ENCODE measurements at regions not wholly inside any gene's neighbourhood (a gene's known extent, or its start where the extent isn't known, plus 50 kb on each side); places are given as distances from the start of the nearest gene placed in this dataset.

DNA sequence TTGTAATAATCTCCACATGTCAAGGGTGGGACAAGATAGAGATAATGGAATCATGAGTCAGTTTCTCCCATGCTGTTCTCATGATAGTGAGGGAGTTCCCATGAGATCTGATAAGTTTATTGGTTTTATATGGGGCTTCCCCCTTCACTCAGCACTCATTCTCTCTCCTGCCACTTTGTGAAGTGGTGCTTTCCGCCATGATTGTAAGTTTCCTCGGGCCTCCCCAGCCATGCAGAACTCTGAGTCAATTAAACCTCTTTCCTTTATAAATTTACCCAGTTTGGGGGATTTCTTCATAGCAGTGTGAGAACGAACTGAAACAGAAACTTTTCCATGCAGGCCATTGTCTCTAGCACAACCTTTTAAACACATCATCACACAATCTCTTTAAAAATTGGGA, 221.5 kb upstream of the BRINP3 start:
- TF ChIP-seq POLR2A (IDR thresholded peaks at IDR 0.05; ENCODE audit: extremely low read depth, insufficient read length) = no peak
- TF ChIP-seq, protein P1, sequence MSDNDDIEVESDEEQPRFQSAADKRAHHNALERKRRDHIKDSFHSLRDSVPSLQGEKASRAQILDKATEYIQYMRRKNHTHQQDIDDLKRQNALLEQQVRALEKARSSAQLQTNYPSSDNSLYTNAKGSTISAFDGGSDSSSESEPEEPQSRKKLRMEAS (IDR thresholded peaks at IDR 0.05; ENCODE audit: low read depth, low read length) = no peak
- TF ChIP-seq, protein P2, sequence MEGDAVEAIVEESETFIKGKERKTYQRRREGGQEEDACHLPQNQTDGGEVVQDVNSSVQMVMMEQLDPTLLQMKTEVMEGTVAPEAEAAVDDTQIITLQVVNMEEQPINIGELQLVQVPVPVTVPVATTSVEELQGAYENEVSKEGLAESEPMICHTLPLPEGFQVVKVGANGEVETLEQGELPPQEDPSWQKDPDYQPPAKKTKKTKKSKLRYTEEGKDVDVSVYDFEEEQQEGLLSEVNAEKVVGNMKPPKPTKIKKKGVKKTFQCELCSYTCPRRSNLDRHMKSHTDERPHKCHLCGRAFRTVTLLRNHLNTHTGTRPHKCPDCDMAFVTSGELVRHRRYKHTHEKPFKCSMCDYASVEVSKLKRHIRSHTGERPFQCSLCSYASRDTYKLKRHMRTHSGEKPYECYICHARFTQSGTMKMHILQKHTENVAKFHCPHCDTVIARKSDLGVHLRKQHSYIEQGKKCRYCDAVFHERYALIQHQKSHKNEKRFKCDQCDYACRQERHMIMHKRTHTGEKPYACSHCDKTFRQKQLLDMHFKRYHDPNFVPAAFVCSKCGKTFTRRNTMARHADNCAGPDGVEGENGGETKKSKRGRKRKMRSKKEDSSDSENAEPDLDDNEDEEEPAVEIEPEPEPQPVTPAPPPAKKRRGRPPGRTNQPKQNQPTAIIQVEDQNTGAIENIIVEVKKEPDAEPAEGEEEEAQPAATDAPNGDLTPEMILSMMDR (IDR thresholded peaks at IDR 0.05; ENCODE audit: low read depth, low read length) = no peak
- TF ChIP-seq MYC (IDR thresholded peaks at IDR 0.05; ENCODE audit: low read depth, low read length) = no peak
- no peak for DNase-seq (ENCODE audit: low read depth)
- H3K4me3 ChIP-seq (ENCODE audit: low read depth, low read length) = no peak overlapping the region

DNA sequence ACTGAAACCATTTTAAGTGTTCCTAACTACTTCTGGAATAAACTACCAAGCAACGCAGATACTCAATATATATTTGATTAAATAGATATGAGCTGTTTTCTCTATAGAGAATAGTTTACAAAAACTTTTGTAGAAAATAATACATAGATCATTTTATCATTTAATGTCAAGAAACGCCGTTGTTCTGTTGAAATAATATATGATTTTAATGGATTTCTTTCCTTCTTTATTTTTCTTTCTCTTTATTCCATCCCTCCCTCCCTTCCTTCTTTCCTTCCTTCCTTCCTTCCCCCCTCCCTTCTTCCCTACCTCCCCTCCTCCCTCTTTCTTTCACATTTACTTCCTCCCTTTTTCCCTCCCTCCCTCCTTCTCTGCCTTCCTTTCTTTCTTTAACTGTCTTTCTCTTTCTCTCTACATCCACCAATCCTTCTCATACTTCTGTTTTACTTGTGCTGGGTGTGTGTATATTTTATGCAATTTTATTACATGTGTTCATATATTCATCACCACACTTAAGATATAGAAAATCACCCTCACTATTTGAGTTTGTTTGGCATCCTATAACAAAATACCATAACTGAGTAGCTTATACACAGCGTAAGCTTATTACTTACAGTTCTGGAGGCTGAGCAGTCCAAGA, 230.9 kb upstream of the BRINP3 start:
- TF ChIP-seq POLR2A (IDR thresholded peaks at IDR 0.05; ENCODE audit: extremely low read depth, insufficient read length) (no peak), MYC (IDR thresholded peaks at IDR 0.05; ENCODE audit: low read depth, low read length) (no peak)
- TF ChIP-seq, protein P2 (IDR thresholded peaks at IDR 0.05; ENCODE audit: low read depth, low read length) = no peak
- TF ChIP-seq, protein P1 (IDR thresholded peaks at IDR 0.05; ENCODE audit: low read depth, low read length) = no peak
- H3K4me3 ChIP-seq (ENCODE audit: low read depth, low read length) = no peak overlapping the region
- DNase-seq (ENCODE audit: low read depth) = no peak

DNA sequence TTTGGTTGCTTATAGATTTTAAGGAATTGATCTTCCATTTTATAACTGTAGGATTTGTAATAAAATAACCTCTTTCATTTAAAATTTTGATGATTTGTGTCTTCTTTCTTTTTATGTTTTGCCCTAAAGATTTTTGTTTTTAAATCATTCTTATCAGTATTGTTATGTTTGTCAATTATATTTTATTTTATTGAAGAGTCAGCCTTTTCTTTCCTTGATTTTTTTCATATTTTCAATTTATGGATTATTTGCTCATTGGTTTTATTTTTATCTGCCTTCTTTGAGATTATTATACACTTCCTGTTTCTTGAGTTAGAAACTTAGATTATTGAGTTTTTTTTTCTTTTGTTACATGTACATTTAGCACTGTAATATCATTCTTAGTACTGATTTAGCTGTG, 233.4 kb upstream of the BRINP3 start:
- TF ChIP-seq, protein P1 (IDR thresholded peaks at IDR 0.05; ENCODE audit: low read depth, low read length) = no peak
- TF ChIP-seq, protein P2 (IDR thresholded peaks at IDR 0.05; ENCODE audit: low read depth, low read length) = no peak
- no peak for TF ChIP-seq MYC (IDR thresholded peaks at IDR 0.05; ENCODE audit: low read depth, low read length)
- TF ChIP-seq POLR2A (IDR thresholded peaks at IDR 0.05; ENCODE audit: extremely low read depth, insufficient read length) = no peak
- no peak for DNase-seq (ENCODE audit: low read depth)
- no peak overlapping the region for H3K4me3 ChIP-seq (ENCODE audit: low read depth, low read length)

DNA sequence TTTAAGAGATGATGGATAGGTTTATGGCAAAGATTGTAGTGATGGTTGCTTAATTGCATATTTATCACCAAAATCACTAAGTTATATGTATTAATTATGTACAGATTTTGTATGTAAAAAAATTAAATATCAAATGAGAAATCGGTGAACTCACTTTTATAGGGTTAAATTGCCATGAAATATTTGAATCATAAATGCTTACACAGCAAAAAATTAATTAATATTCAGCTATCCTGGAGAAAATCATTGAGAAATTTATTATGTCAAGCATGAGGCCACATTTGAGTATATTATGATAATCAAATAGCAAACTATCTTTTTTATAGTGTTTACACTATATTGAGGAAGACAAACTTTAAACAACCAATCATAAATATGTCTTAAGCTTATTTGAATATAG, 239.4 kb upstream of the BRINP3 start:
- DNase-seq (ENCODE audit: low read depth) = no peak
- TF ChIP-seq MYC (IDR thresholded peaks at IDR 0.05; ENCODE audit: low read depth, low read length) (no peak), POLR2A (IDR thresholded peaks at IDR 0.05; ENCODE audit: extremely low read depth, insufficient read length) (no peak)
- TF ChIP-seq, protein P1 (IDR thresholded peaks at IDR 0.05; ENCODE audit: low read depth, low read length) = no peak
- TF ChIP-seq, protein P2 (IDR thresholded peaks at IDR 0.05; ENCODE audit: low read depth, low read length) = no peak
- no peak overlapping the region for H3K4me3 ChIP-seq (ENCODE audit: low read depth, low read length)

DNA sequence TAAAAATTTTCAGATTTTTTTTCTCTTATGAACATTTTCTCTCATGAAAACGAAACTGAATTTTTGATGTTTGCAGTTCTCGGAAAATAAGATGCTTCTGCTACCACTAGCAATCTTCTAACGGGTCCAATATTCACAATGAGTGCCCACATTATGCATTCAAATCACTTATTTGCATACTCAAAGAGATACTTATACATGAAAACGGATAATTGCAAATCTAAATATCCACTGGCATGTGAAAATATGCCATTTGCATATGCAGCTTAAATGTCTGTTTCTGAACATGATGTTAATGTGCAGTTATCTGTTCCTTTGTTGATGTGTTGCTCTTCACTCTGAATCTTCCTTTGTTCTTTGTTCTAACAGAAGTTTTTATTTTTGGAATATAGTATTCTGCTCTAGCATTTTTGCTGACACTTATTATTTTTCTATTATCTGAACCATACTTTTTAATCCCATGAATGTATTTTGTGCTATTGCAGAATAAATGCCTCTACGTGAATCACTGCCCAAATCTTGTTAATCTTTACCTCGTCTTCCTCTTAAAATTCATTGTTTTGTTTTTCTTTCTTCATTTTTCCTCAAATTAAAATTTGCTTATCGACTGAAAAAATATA, 259.4 kb upstream of the BRINP3 start:
- H3K4me3 ChIP-seq (ENCODE audit: low read depth, low read length) = no peak overlapping the region
- TF ChIP-seq, protein P2 (IDR thresholded peaks at IDR 0.05; ENCODE audit: low read depth, low read length) = no peak
- TF ChIP-seq, protein P1 (IDR thresholded peaks at IDR 0.05; ENCODE audit: low read depth, low read length) = no peak
- TF ChIP-seq POLR2A (IDR thresholded peaks at IDR 0.05; ENCODE audit: extremely low read depth, insufficient read length) = no peak
- no peak for TF ChIP-seq MYC (IDR thresholded peaks at IDR 0.05; ENCODE audit: low read depth, low read length)
- no peak for DNase-seq (ENCODE audit: low read depth)

All from NB4 (cell line).